ENCODE measurements at regions not wholly inside any gene's neighbourhood (a gene's known extent, or its start where the extent isn't known, plus 50 kb on each side); places are given as distances from the start of the nearest gene placed in this dataset.

GRCh38 chrX:10749113-10749512 lies 128.7 kb upstream of the MID1 start:
- Histone ChIP-seq H4K8ac (ENCODE audit: low read length) (no peak overlapping the region), H2AFZ (ENCODE audit: low read depth, low read length) (no peak overlapping the region), H4K91ac (ENCODE audit: low read length) (no peak overlapping the region), H3K9ac (ENCODE audit: low read length) (no peak overlapping the region), H3K79me1 (replicated peaks; ENCODE audit: low read length, poor library complexity, severe bottlenecking) (no peaks in the 10 kb centered on the region), H3K9me3 (ENCODE audit: control insufficient read depth, low read length) (no peaks in the 10 kb centered on the region), H2BK5ac (ENCODE audit: low read depth, low read length, poor library complexity, severe bottlenecking) (no peak overlapping the region), H3K4ac (ENCODE audit: low read depth in 1 of 2, low read length in 2 of 2) (no peak overlapping the region), H3K36me3 (ENCODE audit: control insufficient read depth in 1 of 2, insufficient read depth in 2 of 2, low read depth in 1 of 2, low read length in 2 of 2) (no peaks in the 10 kb centered on the region), H3K27ac (ENCODE audit: low read length, poor library complexity, severe bottlenecking) (no peak overlapping the region), H2AK5ac (ENCODE audit: low read length, severe bottlenecking) (no peak overlapping the region), H3K27me3 (ENCODE audit: control insufficient read depth in 1 of 2, insufficient read depth in 1 of 2, low read length in 2 of 2) (no peaks in the 10 kb centered on the region), H2BK12ac (ENCODE audit: low read length in 2 of 2) (no peak overlapping the region), H2BK120ac (ENCODE audit: low read depth, low read length) (no peak overlapping the region), H3K4me2 (ENCODE audit: low read length, poor library complexity, severe bottlenecking) (no peak overlapping the region), H2BK15ac (ENCODE audit: low read depth, poor library complexity, severe bottlenecking) (no peak overlapping the region), H3K4me3 (ENCODE audit: insufficient read depth in 1 of 2, low read depth in 1 of 2, low read length in 2 of 2) (no peak overlapping the region), H3K18ac (ENCODE audit: low read depth in 1 of 2, low read length in 2 of 2) (no peak overlapping the region), H3K23ac (ENCODE audit: low read length in 2 of 2) (no peak overlapping the region), H3K14ac (ENCODE audit: low read length in 2 of 2) (no peak overlapping the region), H3K4me1 (ENCODE audit: control insufficient read depth, insufficient read depth, low read depth, low read length) (no peaks in the 10 kb centered on the region)
- DNase-seq = no peak
- WGBS = 44% methylated on average over 3 of the region's 3 CpGs

GRCh38 chrX:10750581-10750980 lies 130.2 kb upstream of the MID1 start:
- no peak overlapping the region for H2BK5ac ChIP-seq (ENCODE audit: low read depth, low read length, poor library complexity, severe bottlenecking)
- WGBS = 87% methylated on average over 5 of the region's 7 CpGs
- no peak overlapping the region for H3K4me3 ChIP-seq (ENCODE audit: insufficient read depth in 1 of 2, low read depth in 1 of 2, low read length in 2 of 2)
- H3K4me1 ChIP-seq (ENCODE audit: control insufficient read depth, insufficient read depth, low read depth, low read length) = no peaks in the 10 kb centered on the region
- H4K8ac ChIP-seq (ENCODE audit: low read length) = no peak overlapping the region
- H3K9me3 ChIP-seq (ENCODE audit: control insufficient read depth, low read length) = no peaks in the 10 kb centered on the region
- no peak overlapping the region for H2AK5ac ChIP-seq (ENCODE audit: low read length, severe bottlenecking)
- H3K36me3 ChIP-seq (ENCODE audit: control insufficient read depth in 1 of 2, insufficient read depth in 2 of 2, low read depth in 1 of 2, low read length in 2 of 2) = no peaks in the 10 kb centered on the region
- no peak overlapping the region for H3K4ac ChIP-seq (ENCODE audit: low read depth in 1 of 2, low read length in 2 of 2)
- no peak overlapping the region for H3K4me2 ChIP-seq (ENCODE audit: low read length, poor library complexity, severe bottlenecking)
- no peak overlapping the region for H2BK15ac ChIP-seq (ENCODE audit: low read depth, poor library complexity, severe bottlenecking)
- H2BK12ac ChIP-seq (ENCODE audit: low read length in 2 of 2) = no peak overlapping the region
- no peak overlapping the region for H3K23ac ChIP-seq (ENCODE audit: low read length in 2 of 2)
- H3K79me1 ChIP-seq (replicated peaks; ENCODE audit: low read length, poor library complexity, severe bottlenecking) = no peaks in the 10 kb centered on the region
- no peaks in the 10 kb centered on the region for H3K27me3 ChIP-seq (ENCODE audit: control insufficient read depth in 1 of 2, insufficient read depth in 1 of 2, low read length in 2 of 2)
- no peak overlapping the region for H3K14ac ChIP-seq (ENCODE audit: low read length in 2 of 2)
- DNase-seq = no peak
- no peak overlapping the region for H4K91ac ChIP-seq (ENCODE audit: low read length)
- H2BK120ac ChIP-seq (ENCODE audit: low read depth, low read length) = no peak overlapping the region
- no peak overlapping the region for H3K9ac ChIP-seq (ENCODE audit: low read length)
- no peak overlapping the region for H2AFZ ChIP-seq (ENCODE audit: low read depth, low read length)
- H3K27ac ChIP-seq (ENCODE audit: low read length, poor library complexity, severe bottlenecking) = no peak overlapping the region
- H3K18ac ChIP-seq (ENCODE audit: low read depth in 1 of 2, low read length in 2 of 2) = no peak overlapping the region

GRCh38 chrX:10753116-10753515 lies 132.7 kb upstream of the MID1 start:
- no peak overlapping the region for H2AK5ac ChIP-seq (ENCODE audit: low read length, severe bottlenecking)
- no peak overlapping the region for H2BK120ac ChIP-seq (ENCODE audit: low read depth, low read length)
- no peaks in the 10 kb centered on the region for H3K79me1 ChIP-seq (replicated peaks; ENCODE audit: low read length, poor library complexity, severe bottlenecking)
- H3K23ac ChIP-seq (ENCODE audit: low read length in 2 of 2) = no peak overlapping the region
- no peak overlapping the region for H3K4me2 ChIP-seq (ENCODE audit: low read length, poor library complexity, severe bottlenecking)
- H3K14ac ChIP-seq (ENCODE audit: low read length in 2 of 2) = no peak overlapping the region
- H3K4ac ChIP-seq (ENCODE audit: low read depth in 1 of 2, low read length in 2 of 2) = no peak overlapping the region
- H3K9ac ChIP-seq (ENCODE audit: low read length) = no peak overlapping the region
- no peaks in the 10 kb centered on the region for H3K27me3 ChIP-seq (ENCODE audit: control insufficient read depth in 1 of 2, insufficient read depth in 1 of 2, low read length in 2 of 2)
- 100% methylated on average over 2 of the region's 3 CpGs for WGBS
- no peak overlapping the region for H2BK12ac ChIP-seq (ENCODE audit: low read length in 2 of 2)
- H3K18ac ChIP-seq (ENCODE audit: low read depth in 1 of 2, low read length in 2 of 2) = no peak overlapping the region
- DNase-seq = no peak
- H3K4me3 ChIP-seq (ENCODE audit: insufficient read depth in 1 of 2, low read depth in 1 of 2, low read length in 2 of 2) = no peak overlapping the region
- H2BK5ac ChIP-seq (ENCODE audit: low read depth, low read length, poor library complexity, severe bottlenecking) = no peak overlapping the region
- H2AFZ ChIP-seq (ENCODE audit: low read depth, low read length) = no peak overlapping the region
- H4K91ac ChIP-seq (ENCODE audit: low read length) = no peak overlapping the region
- H3K9me3 ChIP-seq (ENCODE audit: control insufficient read depth, low read length) = no peaks in the 10 kb centered on the region
- no peak overlapping the region for H3K27ac ChIP-seq (ENCODE audit: low read length, poor library complexity, severe bottlenecking)
- peaks cover 3% of the 10 kb centered on the region for H3K4me1 ChIP-seq (ENCODE audit: control insufficient read depth, insufficient read depth, low read depth, low read length)
- H4K8ac ChIP-seq (ENCODE audit: low read length) = no peak overlapping the region
- no peak overlapping the region for H2BK15ac ChIP-seq (ENCODE audit: low read depth, poor library complexity, severe bottlenecking)
- no peaks in the 10 kb centered on the region for H3K36me3 ChIP-seq (ENCODE audit: control insufficient read depth in 1 of 2, insufficient read depth in 2 of 2, low read depth in 1 of 2, low read length in 2 of 2)

- no peak overlapping the region for H2BK12ac ChIP-seq (ENCODE audit: low read length in 2 of 2)
- H2AK5ac ChIP-seq (ENCODE audit: low read length, severe bottlenecking) = no peak overlapping the region
- 73% methylated on average over 4 of the region's 6 CpGs for WGBS
- H3K18ac ChIP-seq (ENCODE audit: low read depth in 1 of 2, low read length in 2 of 2) = no peak overlapping the region
- no peak for DNase-seq
- H3K4ac ChIP-seq (ENCODE audit: low read depth in 1 of 2, low read length in 2 of 2) = no peak overlapping the region
- no peak overlapping the region for H2AFZ ChIP-seq (ENCODE audit: low read depth, low read length)
- H2BK15ac ChIP-seq (ENCODE audit: low read depth, poor library complexity, severe bottlenecking) = no peak overlapping the region
- no peak overlapping the region for H4K91ac ChIP-seq (ENCODE audit: low read length)
- H4K8ac ChIP-seq (ENCODE audit: low read length) = no peak overlapping the region
- H3K27me3 ChIP-seq (ENCODE audit: control insufficient read depth in 1 of 2, insufficient read depth in 1 of 2, low read length in 2 of 2) = no peaks in the 10 kb centered on the region
- no peak overlapping the region for H3K4me2 ChIP-seq (ENCODE audit: low read length, poor library complexity, severe bottlenecking)
- no peaks in the 10 kb centered on the region for H3K36me3 ChIP-seq (ENCODE audit: control insufficient read depth in 1 of 2, insufficient read depth in 2 of 2, low read depth in 1 of 2, low read length in 2 of 2)
- H3K9ac ChIP-seq (ENCODE audit: low read length) = no peak overlapping the region
- no peaks in the 10 kb centered on the region for H3K9me3 ChIP-seq (ENCODE audit: control insufficient read depth, low read length)
- H3K4me1 ChIP-seq (ENCODE audit: control insufficient read depth, insufficient read depth, low read depth, low read length) = peaks cover 3% of the 10 kb centered on the region
- H3K27ac ChIP-seq (ENCODE audit: low read length, poor library complexity, severe bottlenecking) = peak overlapping the region; percentile 61
- H2BK5ac ChIP-seq (ENCODE audit: low read depth, low read length, poor library complexity, severe bottlenecking) = no peak overlapping the region
- no peak overlapping the region for H3K4me3 ChIP-seq (ENCODE audit: insufficient read depth in 1 of 2, low read depth in 1 of 2, low read length in 2 of 2)
- no peak overlapping the region for H3K23ac ChIP-seq (ENCODE audit: low read length in 2 of 2)
- no peaks in the 10 kb centered on the region for H3K79me1 ChIP-seq (replicated peaks; ENCODE audit: low read length, poor library complexity, severe bottlenecking)
- H3K14ac ChIP-seq (ENCODE audit: low read length in 2 of 2) = no peak overlapping the region
- no peak overlapping the region for H2BK120ac ChIP-seq (ENCODE audit: low read depth, low read length)
Observed at GRCh38 chrX:10754445-10754844, 134.1 kb upstream of the MID1 start.
